NB4 (cell line): ENCODE measurements at regions not wholly inside any gene's neighbourhood (a gene's known extent, or its start where the extent isn't known, plus 50 kb on each side); places are given as distances from the start of the nearest gene placed in this dataset.

Experiments used
- DNase-seq: peaks from one replicate; pipeline ENCODE4 v3.0.0; 2010; ENCODE audit warnings: low read depth
- H3K4me3 ChIP-seq: one replicate; pipeline ENCODE4 v1.5.1; 2011; ENCODE audit warnings: mild to moderate bottlenecking, low read depth, low read length, moderate library complexity
- CTCF ChIP-seq: IDR thresholded peaks from one replicate; pipeline ENCODE4 v1.5.1; 2012; ENCODE audit warnings: low read depth, low read length
- MAX ChIP-seq: IDR thresholded peaks from 2 replicates; pipeline ENCODE4 v1.6.1; 2011; ENCODE audit warnings: low read depth, low read length
- MYC ChIP-seq: IDR thresholded peaks from 2 replicates; pipeline ENCODE4 v1.6.1; 2011; ENCODE audit warnings: low read depth, low read length
- POLR2A ChIP-seq: IDR thresholded peaks from 2 replicates; pipeline ENCODE4 v1.6.1; 2011; ENCODE audit warnings: mild to moderate bottlenecking; ENCODE audit not compliant: insufficient read length; ENCODE audit errors: extremely low read depth

GRCh38 chr10:29830531-29831512 lies 196.1 kb upstream of the SVIL start:
- no peak for TF ChIP-seq MYC
- TF ChIP-seq MAX = no peak
- no peak for TF ChIP-seq CTCF
- TF ChIP-seq POLR2A = no peak
- DNase-seq = no peak
- H3K4me3 ChIP-seq = no peak overlapping the region

GRCh38 chr10:29829776-29830175 lies 195.0 kb upstream of the SVIL start:
- TF ChIP-seq POLR2A = no peak
- TF ChIP-seq CTCF = no peak
- TF ChIP-seq MYC = no peak
- TF ChIP-seq MAX = no peak
- no peak for DNase-seq
- H3K4me3 ChIP-seq = no peak overlapping the region

- DNase-seq = no peak
- no peak for TF ChIP-seq CTCF
- no peak for TF ChIP-seq MAX
- no peak overlapping the region for H3K4me3 ChIP-seq
Observed at GRCh38 chr10:29828956-29829355, 194.2 kb upstream of the SVIL start.

- TF ChIP-seq POLR2A (no peak), MYC (no peak), MAX (no peak), CTCF (no peak)
- DNase-seq = peak; percentile 57
- H3K4me3 ChIP-seq = no peak overlapping the region
Observed at GRCh38 chr10:29828440-29828894, 193.7 kb upstream of the SVIL start.

GRCh38 chr10:29827512-29827911 lies 192.7 kb upstream of the SVIL start:
- no peak for DNase-seq
- H3K4me3 ChIP-seq = no peak overlapping the region
- TF ChIP-seq MYC (no peak), POLR2A (no peak), MAX (no peak), CTCF (no peak)
